Cardiac muscle cell (in vitro differentiated cells and primary cell): ENCODE measurements at regions not wholly inside any gene's neighbourhood (a gene's known extent, or its start where the extent isn't known, plus 50 kb on each side); places are given as distances from the start of the nearest gene placed in this dataset.

Experiments used
- DNase-seq, 2 donors: peaks; one replicate each; pipeline versions ENCODE4 v3.0.0 to v3.0.0-alpha.2; 2010 to 2017; ENCODE audit warnings: low read depth in 1 of 2, low spot score in 1 of 2
- H3K27ac ChIP-seq: fragments of 200-600 bp; sonication (generic); 2 replicates; pipeline ENCODE4 v1.5.1; 2016
- H3K27me3 ChIP-seq: fragments of 200-600 bp; sonication (generic); 2 replicates; pipeline ENCODE4 v1.6.0; 2016; ENCODE audit warnings: control low read depth
- H3K36me3 ChIP-seq: fragments of 200-600 bp; sonication (generic); 2 replicates; pipeline ENCODE4 v1.5.1; 2016; ENCODE audit warnings: control low read depth
- H3K4me1 ChIP-seq: fragments of 200-600 bp; sonication (generic); 2 replicates; pipeline ENCODE4 v1.8.1; 2017; ENCODE audit warnings: low read depth, mild to moderate bottlenecking, mixed run types
- H3K4me3 ChIP-seq: fragments of 200-600 bp; sonication (generic); 2 replicates; pipeline ENCODE4 v1.5.1; 2016; ENCODE audit warnings: mild to moderate bottlenecking
- H3K9me3 ChIP-seq: fragments of 200-600 bp; sonication (generic); 2 replicates; pipeline ENCODE4 v1.5.1; 2017; ENCODE audit warnings: low read depth, mild to moderate bottlenecking, control low read depth
- CTCF ChIP-seq: IDR thresholded peaks from 2 replicates; pipeline ENCODE4 v1.5.1; 2012; ENCODE audit warnings: low read depth, mild to moderate bottlenecking, low read length

- peak overlapping the region; percentile 70 for H3K27ac ChIP-seq
- peak; percentile 33 to 74 for DNase-seq
- peaks cover 17% of the 10 kb centered on the region for H3K4me1 ChIP-seq
- H3K36me3 ChIP-seq: no peaks in the 10 kb centered on the region
- no peaks in the 10 kb centered on the region for H3K9me3 ChIP-seq
- TF ChIP-seq CTCF: no peak
- H3K4me3 ChIP-seq: no peak overlapping the region
- H3K27me3 ChIP-seq: no peaks in the 10 kb centered on the region
Measured at GRCh38 chr11:128133501-128133900, 453.9 kb downstream of the ETS1 start.

- Histone ChIP-seq H3K4me3 (no peak overlapping the region), H3K36me3 (no peaks in the 10 kb centered on the region), H3K27me3 (no peaks in the 10 kb centered on the region), H3K9me3 (no peaks in the 10 kb centered on the region), H3K27ac (no peak overlapping the region), H3K4me1 (peaks cover 17% of the 10 kb centered on the region)
- no peak for DNase-seq
- TF ChIP-seq CTCF: no peak
Measured at GRCh38 chr11:128130052-128130451, 457.3 kb downstream of the ETS1 start.

GRCh38 chr11:128125723-128126122 is 461.6 kb downstream of the ETS1 start:
- H3K4me1 ChIP-seq: no peaks in the 10 kb centered on the region
- no peak for DNase-seq
- no peaks in the 10 kb centered on the region for H3K36me3 ChIP-seq
- H3K4me3 ChIP-seq: no peak overlapping the region
- H3K27me3 ChIP-seq: no peaks in the 10 kb centered on the region
- no peaks in the 10 kb centered on the region for H3K9me3 ChIP-seq
- TF ChIP-seq CTCF: no peak
- no peak overlapping the region for H3K27ac ChIP-seq

- Histone ChIP-seq H3K27me3 (no peaks in the 10 kb centered on the region), H3K36me3 (no peaks in the 10 kb centered on the region), H3K4me3 (no peak overlapping the region), H3K27ac (no peak overlapping the region), H3K4me1 (peaks cover 5% of the 10 kb centered on the region), H3K9me3 (no peaks in the 10 kb centered on the region)
- no peak for TF ChIP-seq CTCF
- peak; percentile 0 to 37 for DNase-seq
Measured at GRCh38 chr11:128116885-128117284, 470.5 kb downstream of the ETS1 start.

GRCh38 chr11:128116447-128116846 is 470.9 kb downstream of the ETS1 start:
- no peaks in the 10 kb centered on the region for H3K36me3 ChIP-seq
- DNase-seq: peak in 1 of 2 donors; percentile 6
- H3K27ac ChIP-seq: no peak overlapping the region
- H3K4me3 ChIP-seq: no peak overlapping the region
- no peak for TF ChIP-seq CTCF
- no peaks in the 10 kb centered on the region for H3K27me3 ChIP-seq
- H3K4me1 ChIP-seq: peaks cover 5% of the 10 kb centered on the region
- H3K9me3 ChIP-seq: no peaks in the 10 kb centered on the region

GRCh38 chr11:128105950-128106349 is 481.4 kb downstream of the ETS1 start:
- Histone ChIP-seq H3K9me3 (no peaks in the 10 kb centered on the region), H3K4me3 (no peak overlapping the region)
- no peak for DNase-seq

More at GRCh38 chr11:128105950-128106349, 481.4 kb downstream of the ETS1 start:
- Histone ChIP-seq H3K27ac (no peak overlapping the region), H3K27me3 (no peaks in the 10 kb centered on the region), H3K4me1 (no peaks in the 10 kb centered on the region), H3K36me3 (no peaks in the 10 kb centered on the region)
- no peak for TF ChIP-seq CTCF
